Middle frontal gyrus (tissue), 1 donor: ENCODE measurements at regions not wholly inside any gene's neighbourhood (a gene's known extent, or its start where the extent isn't known, plus 50 kb on each side); places are given as distances from the start of the nearest gene placed in this dataset.
"Not testable (repeated sequence)": the region's sequence is repeated elsewhere in the genome, so short reads cannot be mapped to it uniquely, and the experiment has no call there.

ENCODE experiments used
- DNase-seq: peaks from one replicate; pipeline ENCODE4 v3.0.0-alpha.2; 2015; ENCODE audit warnings: low spot score; ENCODE audit errors: extremely low spot score

GRCh38 chr18:60066219-60066975, 166.6 kb downstream of the PMAIP1 start:
- no peak for DNase-seq

DNA sequence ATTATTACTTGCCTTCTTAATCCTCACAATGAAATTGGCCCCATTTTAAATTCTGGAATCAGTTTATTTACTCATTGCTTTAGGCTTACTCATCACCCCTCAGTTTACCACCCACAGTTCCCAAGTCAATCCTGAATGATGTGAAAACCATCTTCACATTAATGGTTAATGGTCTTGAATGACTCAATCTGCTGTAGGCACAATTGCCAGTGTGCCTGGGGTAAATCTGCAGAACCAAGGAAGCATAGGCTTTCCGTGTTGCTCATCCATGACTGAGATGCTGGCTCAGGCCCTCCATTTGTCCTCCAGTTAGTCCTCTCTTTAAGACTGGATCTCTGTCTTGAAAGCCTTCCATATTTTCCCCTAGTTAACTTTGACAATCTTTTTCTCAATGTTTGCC, 164.5 kb downstream of the PMAIP1 start:
- DNase-seq, result no peak

GRCh38 chr18:60062831-60063230, 163.0 kb downstream of the PMAIP1 start:
- DNase-seq, result not testable (repeated sequence)

GRCh38 chr18:60062396-60062795, 162.6 kb downstream of the PMAIP1 start:
- DNase-seq, result no peak

DNA sequence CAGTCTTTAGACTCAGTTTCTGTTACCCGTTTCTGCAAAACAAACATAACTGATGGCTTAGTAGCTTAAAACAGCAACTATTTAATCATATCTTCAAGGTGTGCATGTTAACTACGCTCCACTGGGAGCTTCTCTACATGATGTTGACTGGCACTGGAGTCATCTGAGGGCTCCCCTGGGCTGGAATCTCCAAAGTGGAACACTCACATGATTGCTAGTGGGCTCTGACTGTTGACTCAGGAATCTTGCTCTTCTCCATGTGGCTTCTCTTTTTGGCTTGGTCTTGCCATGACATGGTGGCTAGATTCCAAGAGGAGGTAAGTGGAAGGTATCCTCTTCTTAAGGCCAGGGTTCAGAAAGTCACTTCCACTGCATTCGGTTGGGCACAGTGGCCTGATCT, 160.8 kb downstream of the PMAIP1 start:
- DNase-seq, result no peak

DNA sequence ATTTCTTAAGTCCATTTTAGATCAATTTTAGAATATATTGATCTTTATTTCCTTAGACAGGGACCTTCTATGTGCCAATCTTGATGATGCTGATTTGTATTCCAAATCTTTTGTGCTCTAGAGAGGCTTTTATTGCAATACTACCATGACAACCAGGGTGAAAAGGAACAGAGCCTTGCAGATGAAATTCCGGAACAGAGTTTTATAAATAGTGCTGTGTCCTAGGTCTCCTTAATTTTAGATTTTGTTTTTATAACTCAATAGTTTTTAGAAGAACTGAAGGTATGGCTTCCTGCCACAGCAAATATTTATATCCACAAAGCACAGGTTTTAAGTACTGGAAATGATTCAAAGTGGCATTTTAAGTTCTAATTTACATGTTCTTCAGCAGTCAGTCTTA, 160.2 kb downstream of the PMAIP1 start:
- DNase-seq, result no peak

DNA sequence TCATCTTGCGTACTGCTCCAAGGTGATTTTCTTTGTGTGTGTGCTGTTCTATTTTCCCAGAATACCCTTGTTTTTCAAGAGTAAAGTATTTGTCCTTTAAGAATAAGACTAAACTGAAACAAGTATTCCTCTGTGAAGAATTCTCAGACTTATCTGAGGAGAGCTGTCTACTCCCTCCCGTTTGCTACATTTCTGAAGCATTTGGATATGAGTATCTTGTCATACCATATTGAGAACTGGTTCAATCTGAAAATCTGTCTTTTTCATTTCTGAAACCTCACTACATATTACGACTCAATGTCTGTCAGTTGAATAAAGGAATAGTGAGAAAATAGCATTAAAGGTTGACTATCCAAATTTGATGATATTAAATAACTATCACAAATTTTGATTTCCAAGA, 159.4 kb downstream of the PMAIP1 start:
- DNase-seq, result no peak

GRCh38 chr18:60053747-60054304, 154.0 kb downstream of the PMAIP1 start:
- DNase-seq, result no peak

DNA sequence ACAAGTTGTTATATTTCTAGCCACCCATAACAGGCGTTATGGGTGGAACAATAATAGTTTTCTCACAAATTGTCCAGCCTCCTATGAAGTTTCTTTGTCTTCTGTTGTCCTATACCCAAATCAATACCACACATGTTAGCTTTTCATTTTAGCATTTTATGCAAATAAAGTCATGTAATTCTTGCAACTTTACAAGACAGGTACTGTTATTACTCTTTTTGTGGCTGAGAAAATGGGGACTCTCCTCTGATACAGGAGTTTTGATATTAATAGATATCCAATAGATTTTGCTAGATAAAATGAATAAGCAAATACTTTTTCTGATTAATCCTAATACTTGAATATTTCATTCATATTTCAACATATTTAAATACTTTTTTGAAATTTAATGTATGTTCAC, 151.0 kb downstream of the PMAIP1 start:
- DNase-seq, result no peak

DNA sequence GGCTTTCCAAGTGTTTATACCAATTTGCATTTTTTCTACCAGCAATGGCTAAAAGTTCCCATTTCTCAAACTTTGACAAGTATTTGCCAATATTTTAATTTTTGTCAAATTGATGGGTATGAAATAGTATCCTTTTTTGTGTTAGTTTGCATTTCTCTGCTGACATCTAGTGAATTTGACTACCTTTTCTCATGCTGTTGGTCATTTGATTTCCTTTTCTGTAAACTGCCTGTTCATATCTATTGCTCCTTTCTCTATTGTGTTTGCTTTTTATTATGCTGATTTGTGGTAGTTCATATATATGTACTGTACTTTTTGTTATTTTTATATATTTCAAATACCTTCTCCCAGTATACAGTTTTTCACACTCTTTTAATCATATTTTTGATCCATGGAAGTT, 149.4 kb downstream of the PMAIP1 start:
- no peak for DNase-seq

GRCh38 chr18:60047556-60047955, 147.8 kb downstream of the PMAIP1 start:
- no peak for DNase-seq

GRCh38 chr18:60044290-60045006, 144.7 kb downstream of the PMAIP1 start:
- DNase-seq, result no peak

DNA sequence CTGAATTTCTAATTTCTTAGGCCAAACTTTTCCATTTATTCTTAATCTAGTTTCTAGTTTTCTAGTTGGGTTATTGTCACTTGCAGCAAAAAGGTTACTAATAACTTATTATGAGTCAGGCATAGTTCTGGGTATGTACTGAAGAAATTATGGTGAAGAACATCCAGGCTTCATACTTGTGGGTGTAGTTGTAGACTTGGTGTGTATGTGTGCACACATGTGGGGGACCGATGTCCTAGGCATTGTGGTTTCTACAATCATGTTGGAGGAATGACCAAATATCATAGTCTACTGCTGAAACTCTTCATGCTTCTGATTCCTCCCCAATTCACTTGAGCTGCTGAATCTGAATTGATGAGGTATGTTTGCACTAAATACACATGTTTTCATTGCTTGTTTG, 141.2 kb downstream of the PMAIP1 start:
- DNase-seq, result no peak

- no peak for DNase-seq
These were observed 138.9 kb downstream of the PMAIP1 start for GRCh38 chr18:60038731-60039130.

DNA sequence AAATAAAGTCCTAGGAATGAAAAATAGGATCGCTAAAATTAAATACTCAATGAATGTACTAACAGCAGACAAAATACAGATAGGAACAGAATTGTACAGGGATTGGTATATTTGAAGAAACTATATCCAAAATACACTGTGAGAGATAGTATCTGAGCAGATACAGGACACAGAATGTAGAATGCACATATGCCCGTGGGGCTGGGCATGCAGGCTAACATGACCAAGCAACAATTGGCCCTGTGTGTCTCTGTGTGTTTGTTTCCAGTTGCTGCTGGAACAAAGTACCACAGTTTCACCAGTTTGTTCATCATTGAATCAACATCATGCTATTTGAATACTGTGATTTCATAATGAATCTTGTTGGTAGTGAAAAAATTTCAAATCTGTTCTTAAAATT, 127.6 kb downstream of the PMAIP1 start:
- DNase-seq, result peak; percentile 33

DNA sequence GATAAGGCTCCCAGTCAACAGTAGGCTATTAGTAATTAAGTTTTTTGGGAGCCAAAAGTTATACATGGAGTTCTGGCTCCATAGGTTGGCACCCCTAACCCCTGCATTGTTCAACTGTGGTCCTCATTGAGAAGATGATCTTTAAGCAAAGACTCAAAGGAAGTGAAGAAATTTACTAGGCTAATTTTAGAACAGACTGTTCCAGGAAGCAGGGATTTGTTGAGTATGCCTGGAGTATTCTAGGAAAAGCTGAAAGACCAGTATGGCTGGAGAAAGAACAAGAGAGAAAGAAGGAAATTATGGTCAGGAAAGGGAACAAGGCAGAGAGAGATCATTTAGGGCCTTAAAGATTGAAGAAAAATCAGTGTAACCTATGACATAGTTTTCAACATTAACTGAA, 125.1 kb downstream of the PMAIP1 start:
- no peak for DNase-seq

DNA sequence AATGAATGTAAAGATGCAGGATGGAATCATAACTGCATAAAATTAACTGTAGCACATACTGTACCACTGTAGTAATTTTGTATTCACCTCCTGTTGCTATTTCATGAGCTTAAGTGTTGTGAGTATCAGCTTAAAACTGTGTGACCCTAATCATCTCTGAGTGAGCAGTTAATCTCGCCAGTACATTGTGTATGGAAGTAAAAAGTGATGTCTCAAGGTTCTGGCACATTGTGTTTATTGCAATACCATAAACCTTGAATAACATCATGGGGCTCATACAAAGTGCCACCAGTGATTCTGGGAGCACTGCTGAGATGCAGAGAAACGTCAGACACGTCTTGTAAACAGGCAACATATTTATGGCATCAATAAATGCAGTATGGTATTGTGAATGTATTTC, 124.5 kb downstream of the PMAIP1 start:
- DNase-seq, result no peak

GRCh38 chr18:60022671-60023276, 123.0 kb downstream of the PMAIP1 start:
- DNase-seq, result no peak

- DNase-seq, result no peak
These were observed 121.8 kb downstream of the PMAIP1 start for GRCh38 chr18:60021556-60021955.

- no peak for DNase-seq
These were observed 120.5 kb downstream of the PMAIP1 start for GRCh38 chr18:60020107-60020925.

DNA sequence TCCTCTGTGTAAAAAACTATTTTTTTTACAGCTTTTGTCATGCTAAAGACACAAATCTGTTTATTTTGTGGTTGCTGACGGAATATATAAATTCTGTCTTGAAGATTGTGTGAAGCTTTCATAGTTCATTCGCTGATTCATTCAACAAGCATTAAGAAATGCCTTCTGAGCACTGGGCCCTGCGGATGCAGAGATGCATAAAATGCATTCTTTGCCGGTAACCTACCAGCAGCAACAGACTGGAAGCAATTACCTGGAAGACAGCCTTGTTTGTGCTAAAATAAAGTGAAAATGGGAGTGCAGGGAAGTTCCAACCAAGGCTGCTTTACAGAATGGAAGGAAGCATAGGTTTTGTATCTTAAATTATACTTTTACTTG, 119.7 kb downstream of the PMAIP1 start:
- DNase-seq, result no peak
